ENCODE measurements at regions not wholly inside any gene's neighbourhood (a gene's known extent, or its start where the extent isn't known, plus 50 kb on each side); places are given as distances from the start of the nearest gene placed in this dataset.

- H3K27ac ChIP-seq, result no peak overlapping the region
- no peak for TF ChIP-seq CTCF (conservative IDR thresholded peaks at IDR 0.05)
These were observed 765.4 kb upstream of the PCDH10 start for GRCh38 chr4:132383571-132384199.

- TF ChIP-seq CTCF (conservative IDR thresholded peaks at IDR 0.05), result no peak
- H3K27ac ChIP-seq, result no peak overlapping the region
These were observed 764.4 kb upstream of the PCDH10 start for GRCh38 chr4:132384709-132385108.

GRCh38 chr4:132386130-132386529 lies 763.0 kb upstream of the PCDH10 start:
- no peak for TF ChIP-seq CTCF (conservative IDR thresholded peaks at IDR 0.05)
- H3K27ac ChIP-seq, result no peak overlapping the region

- H3K27ac ChIP-seq, result no peak overlapping the region
- TF ChIP-seq CTCF (conservative IDR thresholded peaks at IDR 0.05), result no peak
These were observed 762.0 kb upstream of the PCDH10 start for GRCh38 chr4:132387060-132387459.

GRCh38 chr4:132395561-132395960 lies 753.5 kb upstream of the PCDH10 start:
- no peak for TF ChIP-seq CTCF (conservative IDR thresholded peaks at IDR 0.05)

GRCh38 chr4:132396636-132397035 lies 752.5 kb upstream of the PCDH10 start:
- no peak for TF ChIP-seq CTCF (conservative IDR thresholded peaks at IDR 0.05)
- H3K27ac ChIP-seq, result no peak overlapping the region

More at GRCh38 chr4:132395561-132395960, 753.5 kb upstream of the PCDH10 start:
- no peak overlapping the region for H3K27ac ChIP-seq

- H3K27ac ChIP-seq, result no peak overlapping the region
- TF ChIP-seq CTCF (conservative IDR thresholded peaks at IDR 0.05), result no peak
These were observed 731.9 kb upstream of the PCDH10 start for GRCh38 chr4:132417220-132417619.
